ENCODE measurements at regions not wholly inside any gene's neighbourhood (a gene's known extent, or its start where the extent isn't known, plus 50 kb on each side); places are given as distances from the start of the nearest gene placed in this dataset.

- Histone ChIP-seq H3K36me3 (no peaks in the 10 kb centered on the region), H3K27me3 (no peaks in the 10 kb centered on the region), H3K4me1 (peaks cover 21% of the 10 kb centered on the region), H3K4me3 (no peak overlapping the region), H3K27ac (no peak overlapping the region), H3K9me3 (no peaks in the 10 kb centered on the region)
- DNase-seq (ENCODE audit: extremely low spot score in 2 of 2) = no peak
- intact Hi-C loops (cut with DNase I) = no loop called here
- TF ChIP-seq POLR2AphosphoS5 (IDR thresholded peaks at IDR 0.05; ENCODE audit: insufficient read depth in 1 of 2, low read depth in 1 of 2) (no peak), POLR2A (IDR thresholded peaks at IDR 0.05) (no peak), CTCF (IDR thresholded peaks at IDR 0.05) (no peak)
Observed at GRCh38 chr12:19645823-19646222, 206.5 kb downstream of the AEBP2 start.

GRCh38 chr12:19646599-19646998, 207.3 kb downstream of the AEBP2 start:
- DNase-seq (ENCODE audit: extremely low spot score in 2 of 2) = no peak

GRCh38 chr12:19647806-19648556, 208.7 kb downstream of the AEBP2 start:
- Histone ChIP-seq H3K4me3 (no peak overlapping the region), H3K27ac (no peak overlapping the region), H3K36me3 (no peaks in the 10 kb centered on the region), H3K9me3 (no peaks in the 10 kb centered on the region), H3K27me3 (no peaks in the 10 kb centered on the region), H3K4me1 (peaks cover 10% of the 10 kb centered on the region)
- TF ChIP-seq CTCF (IDR thresholded peaks at IDR 0.05) (no peak), POLR2AphosphoS5 (IDR thresholded peaks at IDR 0.05; ENCODE audit: insufficient read depth in 1 of 2, low read depth in 1 of 2) (peak in 1 of 2 donors; percentile 24)
- intact Hi-C loops (cut with DNase I) = no loop called here
- no peak for DNase-seq (ENCODE audit: extremely low spot score in 2 of 2)

More at GRCh38 chr12:19646599-19646998, 207.3 kb downstream of the AEBP2 start:
- no peak for TF ChIP-seq CTCF (IDR thresholded peaks at IDR 0.05)
- TF ChIP-seq POLR2A (IDR thresholded peaks at IDR 0.05) = no peak
- no peak for TF ChIP-seq POLR2AphosphoS5 (IDR thresholded peaks at IDR 0.05; ENCODE audit: insufficient read depth in 1 of 2, low read depth in 1 of 2)
- Histone ChIP-seq H3K27me3 (no peaks in the 10 kb centered on the region), H3K27ac (no peak overlapping the region), H3K9me3 (no peaks in the 10 kb centered on the region), H3K4me3 (no peak overlapping the region), H3K4me1 (peaks cover 18% of the 10 kb centered on the region), H3K36me3 (no peaks in the 10 kb centered on the region)
- intact Hi-C loops (cut with DNase I) = no loop called here

- no peaks in the 10 kb centered on the region for H3K36me3 ChIP-seq
- H3K9me3 ChIP-seq = no peaks in the 10 kb centered on the region
- peaks cover 10% of the 10 kb centered on the region for H3K4me1 ChIP-seq
- TF ChIP-seq POLR2AphosphoS5 (IDR thresholded peaks at IDR 0.05; ENCODE audit: insufficient read depth in 1 of 2, low read depth in 1 of 2) = no peak
- no peak for TF ChIP-seq CTCF (IDR thresholded peaks at IDR 0.05)
- no peak for TF ChIP-seq POLR2A (IDR thresholded peaks at IDR 0.05)
- H3K4me3 ChIP-seq = no peak overlapping the region
- H3K27ac ChIP-seq = no peak overlapping the region
- H3K27me3 ChIP-seq = no peaks in the 10 kb centered on the region
- no peak for DNase-seq (ENCODE audit: extremely low spot score in 2 of 2)
- intact Hi-C loops (cut with DNase I) = no loop called here
Observed at GRCh38 chr12:19648591-19648990, 209.3 kb downstream of the AEBP2 start.

- H3K4me1 ChIP-seq = peaks cover 10% of the 10 kb centered on the region
- H3K4me3 ChIP-seq = no peak overlapping the region
- H3K9me3 ChIP-seq = no peaks in the 10 kb centered on the region
- no peaks in the 10 kb centered on the region for H3K36me3 ChIP-seq
- TF ChIP-seq CTCF (IDR thresholded peaks at IDR 0.05) = no peak
- intact Hi-C loops (cut with DNase I) = no loop called here
- no peaks in the 10 kb centered on the region for H3K27me3 ChIP-seq
- H3K27ac ChIP-seq = no peak overlapping the region
- DNase-seq (ENCODE audit: extremely low spot score in 2 of 2) = no peak
Observed at GRCh38 chr12:19652386-19652785, 213.1 kb downstream of the AEBP2 start.
